A549 (cell line): ENCODE measurements at regions not wholly inside any gene's neighbourhood (a gene's known extent, or its start where the extent isn't known, plus 50 kb on each side); places are given as distances from the start of the nearest gene placed in this dataset.

Experiments
- EP300 ChIP-seq, 2 experiments: fragments of >200 bp; sonication (Bioruptor Twin); formaldehyde crosslinking; IDR thresholded peaks; 2 replicates in 1 of 2; 3 replicates in 1 of 2; pipeline ENCODE4 v1.6.1; 2016 to 2017
- REST ChIP-seq: fragments of 200-600 bp; sonication (generic); IDR thresholded peaks from 2 replicates; pipeline ENCODE4 v1.6.1; 2016; ENCODE audit warnings: antibody characterized with exemption, mild to moderate bottlenecking, moderate library complexity
- TF ChIP-seq, protein P1 (sequence below): fragments of >200 bp; sonication (Bioruptor Twin); formaldehyde crosslinking; IDR thresholded peaks from 3 replicates; pipeline ENCODE4 v1.5.1; 2016

GRCh38 chr6:12584631-12585405 lies 131.7 kb upstream of the PHACTR1 start:
- TF ChIP-seq, protein P1, sequence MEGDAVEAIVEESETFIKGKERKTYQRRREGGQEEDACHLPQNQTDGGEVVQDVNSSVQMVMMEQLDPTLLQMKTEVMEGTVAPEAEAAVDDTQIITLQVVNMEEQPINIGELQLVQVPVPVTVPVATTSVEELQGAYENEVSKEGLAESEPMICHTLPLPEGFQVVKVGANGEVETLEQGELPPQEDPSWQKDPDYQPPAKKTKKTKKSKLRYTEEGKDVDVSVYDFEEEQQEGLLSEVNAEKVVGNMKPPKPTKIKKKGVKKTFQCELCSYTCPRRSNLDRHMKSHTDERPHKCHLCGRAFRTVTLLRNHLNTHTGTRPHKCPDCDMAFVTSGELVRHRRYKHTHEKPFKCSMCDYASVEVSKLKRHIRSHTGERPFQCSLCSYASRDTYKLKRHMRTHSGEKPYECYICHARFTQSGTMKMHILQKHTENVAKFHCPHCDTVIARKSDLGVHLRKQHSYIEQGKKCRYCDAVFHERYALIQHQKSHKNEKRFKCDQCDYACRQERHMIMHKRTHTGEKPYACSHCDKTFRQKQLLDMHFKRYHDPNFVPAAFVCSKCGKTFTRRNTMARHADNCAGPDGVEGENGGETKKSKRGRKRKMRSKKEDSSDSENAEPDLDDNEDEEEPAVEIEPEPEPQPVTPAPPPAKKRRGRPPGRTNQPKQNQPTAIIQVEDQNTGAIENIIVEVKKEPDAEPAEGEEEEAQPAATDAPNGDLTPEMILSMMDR = no peak
- TF ChIP-seq EP300 (IDR thresholded peaks at IDR 0.05) (no peak), REST (no peak)
